ENCODE measurements at regions not wholly inside any gene's neighbourhood (a gene's known extent, or its start where the extent isn't known, plus 50 kb on each side); places are given as distances from the start of the nearest gene placed in this dataset.

- Histone ChIP-seq H3K9ac (no peak overlapping the region), H2AFZ (no peak overlapping the region), H3K4me3 (ENCODE audit: low read depth, low read length) (no peak overlapping the region), H3K4me2 (ENCODE audit: low read length) (no peak overlapping the region), H3K27me3 (ENCODE audit: control insufficient read depth, insufficient read depth, low read length) (no peaks in the 10 kb centered on the region), H3K36me3 (ENCODE audit: control insufficient read depth, insufficient read depth, low read length) (no peaks in the 10 kb centered on the region), H3K4me1 (no peaks in the 10 kb centered on the region), H3K27ac (no peak overlapping the region), H3K79me2 (no peaks in the 10 kb centered on the region), H3K9me3 (ENCODE audit: control insufficient read depth, low read length) (no peaks in the 10 kb centered on the region)
- TF ChIP-seq CTCF (IDR thresholded peaks at IDR 0.05), result no peak
These were observed 126.6 kb upstream of the CXCR4 start for GRCh38 chr2:136244536-136244885.

DNA sequence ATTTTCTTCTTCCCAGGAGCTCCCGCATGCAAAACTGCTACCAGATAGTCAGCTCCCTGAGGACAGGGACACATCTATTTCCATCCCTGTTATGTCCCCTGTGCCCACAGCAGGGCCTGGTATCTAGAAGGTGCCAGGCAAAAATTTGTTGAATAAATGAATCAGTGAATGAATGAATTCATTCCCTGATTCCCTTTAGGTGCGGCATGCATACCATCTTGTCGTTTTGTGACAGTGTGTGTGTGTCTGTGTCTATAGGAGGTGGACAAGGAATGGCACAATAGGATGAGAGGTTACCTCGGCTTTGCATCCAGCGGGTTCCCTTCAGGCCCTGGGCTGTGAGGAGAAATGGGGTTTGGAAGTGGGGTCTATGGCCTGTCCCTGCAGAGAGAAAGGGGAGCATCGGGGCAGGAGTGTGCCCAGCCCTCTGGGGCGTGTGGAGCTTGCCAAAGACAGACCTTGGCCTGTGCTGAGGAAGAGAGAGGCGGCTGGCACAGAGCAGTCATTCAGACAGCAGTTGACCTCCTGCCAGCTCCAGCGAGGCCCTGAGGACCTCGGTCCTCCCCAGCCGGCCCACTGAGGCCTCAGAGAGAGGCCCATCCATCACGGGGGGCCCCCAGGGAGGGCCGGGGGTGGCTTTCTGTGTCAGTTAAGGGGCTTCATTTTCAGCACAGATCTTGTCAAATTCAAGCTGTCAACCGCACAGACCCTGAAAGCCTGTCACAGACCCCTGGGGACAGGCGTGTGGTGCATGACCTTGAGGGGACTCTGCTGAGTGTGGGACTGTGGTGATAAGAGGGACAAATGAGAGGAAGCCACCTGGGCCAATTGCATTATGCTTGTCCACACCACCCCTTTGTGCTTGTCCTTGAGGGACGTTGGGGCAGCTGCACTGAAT is 125.9 kb upstream of the CXCR4 start:
- H3K36me3 ChIP-seq (ENCODE audit: control insufficient read depth, insufficient read depth, low read length), result no peaks in the 10 kb centered on the region
- no peak overlapping the region for H3K27ac ChIP-seq

DNA sequence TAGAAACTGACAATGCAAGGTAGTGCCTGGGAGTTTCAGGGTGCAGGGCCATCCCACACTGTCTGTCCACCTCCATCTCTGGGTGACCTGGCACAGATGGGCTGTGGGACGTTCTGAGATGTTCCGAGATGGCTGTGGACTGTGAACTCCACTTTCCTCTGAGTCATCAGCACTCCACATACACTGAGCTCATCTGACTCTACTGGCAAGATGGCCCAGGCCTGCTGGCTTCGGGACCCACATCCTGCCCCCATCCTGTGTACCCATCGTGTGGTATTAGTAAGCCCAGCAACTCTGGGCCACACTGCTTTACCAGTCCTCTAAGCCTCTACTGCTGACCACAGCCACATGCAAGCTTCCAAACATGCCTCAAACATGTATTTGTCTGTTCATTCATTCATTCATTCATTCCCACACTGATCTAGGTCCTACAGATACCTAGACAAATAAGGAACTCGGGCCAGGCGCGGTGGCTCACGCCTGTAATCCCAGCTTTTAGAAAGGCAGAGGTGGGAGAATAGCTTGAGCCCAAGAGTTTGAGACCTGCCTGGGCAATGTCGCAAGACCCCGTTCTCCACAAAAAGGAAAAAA is 124.8 kb upstream of the CXCR4 start:
- H2AFZ ChIP-seq, result no peak overlapping the region
- H3K4me1 ChIP-seq, result peaks cover 4% of the 10 kb centered on the region
- H3K4me2 ChIP-seq (ENCODE audit: low read length), result no peak overlapping the region
- H3K79me2 ChIP-seq, result no peaks in the 10 kb centered on the region
- no peaks in the 10 kb centered on the region for H3K36me3 ChIP-seq (ENCODE audit: control insufficient read depth, insufficient read depth, low read length)
- H3K4me3 ChIP-seq (ENCODE audit: low read depth, low read length), result no peak overlapping the region
- H3K27ac ChIP-seq, result no peak overlapping the region
- H3K9ac ChIP-seq, result no peak overlapping the region
- no peaks in the 10 kb centered on the region for H3K9me3 ChIP-seq (ENCODE audit: control insufficient read depth, low read length)
- no peaks in the 10 kb centered on the region for H3K27me3 ChIP-seq (ENCODE audit: control insufficient read depth, insufficient read depth, low read length)
- TF ChIP-seq CTCF (IDR thresholded peaks at IDR 0.05), result no peak

More for the DNA sequence above, 125.9 kb upstream of the CXCR4 start:
- H3K4me1 ChIP-seq, result peaks cover under 1% of the 10 kb centered on the region
- no peak for TF ChIP-seq CTCF (IDR thresholded peaks at IDR 0.05)
- H3K4me2 ChIP-seq (ENCODE audit: low read length), result no peak overlapping the region
- no peak overlapping the region for H3K9ac ChIP-seq
- H3K79me2 ChIP-seq, result no peaks in the 10 kb centered on the region
- no peak overlapping the region for H3K4me3 ChIP-seq (ENCODE audit: low read depth, low read length)
- no peaks in the 10 kb centered on the region for H3K27me3 ChIP-seq (ENCODE audit: control insufficient read depth, insufficient read depth, low read length)
- H2AFZ ChIP-seq, result no peak overlapping the region
- H3K9me3 ChIP-seq (ENCODE audit: control insufficient read depth, low read length), result no peaks in the 10 kb centered on the region

DNA sequence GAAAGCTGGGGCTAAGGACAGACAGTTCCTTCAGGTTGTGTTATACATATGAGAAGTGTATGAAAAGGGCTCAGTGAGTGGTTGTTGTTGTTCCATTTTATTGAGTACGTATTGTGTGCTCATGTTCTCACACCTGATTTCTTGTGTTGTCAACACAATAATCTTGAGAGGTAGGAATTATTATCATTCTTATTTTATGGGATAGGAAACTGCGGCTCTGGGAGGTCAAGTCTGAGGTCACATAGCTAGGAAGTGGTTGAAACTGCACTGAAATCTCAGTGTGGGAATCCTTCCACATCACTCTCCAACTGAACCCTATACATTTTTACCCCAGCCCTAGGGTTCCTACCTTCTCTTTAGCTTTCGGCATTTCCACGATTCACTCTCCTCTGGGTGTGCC is 124.2 kb upstream of the CXCR4 start:
- H3K9ac ChIP-seq, result no peak overlapping the region
- no peak overlapping the region for H3K27ac ChIP-seq
- H3K4me3 ChIP-seq (ENCODE audit: low read depth, low read length), result no peak overlapping the region
- peaks cover 4% of the 10 kb centered on the region for H3K4me1 ChIP-seq
- H3K79me2 ChIP-seq, result no peaks in the 10 kb centered on the region
- H3K9me3 ChIP-seq (ENCODE audit: control insufficient read depth, low read length), result no peaks in the 10 kb centered on the region
- no peaks in the 10 kb centered on the region for H3K36me3 ChIP-seq (ENCODE audit: control insufficient read depth, insufficient read depth, low read length)
- no peak overlapping the region for H2AFZ ChIP-seq
- H3K27me3 ChIP-seq (ENCODE audit: control insufficient read depth, insufficient read depth, low read length), result no peaks in the 10 kb centered on the region
- TF ChIP-seq CTCF (IDR thresholded peaks at IDR 0.05), result no peak
- no peak overlapping the region for H3K4me2 ChIP-seq (ENCODE audit: low read length)

Data from parathyroid adenoma (tissue), 2 donors.